SKM-1 (cell line): ENCODE measurements at regions not wholly inside any gene's neighbourhood (a gene's known extent, or its start where the extent isn't known, plus 50 kb on each side); places are given as distances from the start of the nearest gene placed in this dataset.
A peak's percentile ranks its signal among the peaks of the same experiment; 100 is the strongest.
"Not testable (repeated sequence)": the region's sequence is repeated elsewhere in the genome, so short reads cannot be mapped to it uniquely, and the experiment has no call there.

Source experiments
- DNase-seq: peaks from one replicate; lab custom pipeline; 2025; ENCODE audit not compliant: unreplicated experiment; lab: John Stamatoyannopoulos, UW

DNA sequence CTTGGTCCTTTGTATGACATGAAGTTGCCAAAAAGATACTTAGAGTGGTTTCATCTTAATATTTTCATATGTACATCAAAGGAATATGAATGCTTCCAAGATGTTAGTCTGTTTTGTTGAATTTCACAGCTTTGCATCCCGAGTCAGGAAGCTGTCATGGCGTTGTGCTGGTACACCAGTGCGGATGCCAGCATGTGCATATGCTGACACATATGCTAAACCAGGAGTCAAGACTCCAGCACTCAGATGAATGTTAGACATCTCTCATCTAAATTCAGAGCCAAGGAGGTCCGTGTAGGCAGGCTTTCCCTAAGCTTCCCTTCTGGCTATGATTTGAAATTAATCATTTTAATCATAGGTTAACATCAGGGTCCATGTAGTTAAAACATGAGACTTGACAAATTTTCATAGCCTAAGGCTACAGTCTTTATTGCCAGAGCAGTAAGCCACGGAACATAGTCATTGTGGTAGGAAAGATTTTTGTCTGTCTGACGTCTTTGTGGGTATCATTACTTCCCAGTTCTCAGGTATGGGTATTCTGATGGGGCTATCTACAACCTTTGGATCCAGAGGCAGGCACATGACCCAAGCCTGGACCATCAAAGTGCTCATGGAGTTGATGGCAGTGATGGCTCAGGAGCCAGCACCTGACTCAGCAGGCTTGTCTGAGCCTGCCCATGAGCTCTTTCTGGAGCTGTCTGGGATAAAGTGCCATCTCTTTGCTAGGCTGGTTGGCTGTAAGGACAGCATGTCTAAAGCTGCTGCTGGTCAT lies 246.1 kb downstream of the KCNRG start:
- DNase-seq: no peak

- no peak for DNase-seq
Measured at GRCh38 chr13:50267066-50267465, 251.8 kb downstream of the KCNRG start.

- no peak for DNase-seq
Measured at GRCh38 chr13:50267917-50268316, 252.7 kb downstream of the KCNRG start.

GRCh38 chr13:50268500-50268899 lies 253.3 kb downstream of the KCNRG start:
- no peak for DNase-seq

GRCh38 chr13:50274181-50274580 lies 258.9 kb downstream of the KCNRG start:
- DNase-seq: no peak

DNA sequence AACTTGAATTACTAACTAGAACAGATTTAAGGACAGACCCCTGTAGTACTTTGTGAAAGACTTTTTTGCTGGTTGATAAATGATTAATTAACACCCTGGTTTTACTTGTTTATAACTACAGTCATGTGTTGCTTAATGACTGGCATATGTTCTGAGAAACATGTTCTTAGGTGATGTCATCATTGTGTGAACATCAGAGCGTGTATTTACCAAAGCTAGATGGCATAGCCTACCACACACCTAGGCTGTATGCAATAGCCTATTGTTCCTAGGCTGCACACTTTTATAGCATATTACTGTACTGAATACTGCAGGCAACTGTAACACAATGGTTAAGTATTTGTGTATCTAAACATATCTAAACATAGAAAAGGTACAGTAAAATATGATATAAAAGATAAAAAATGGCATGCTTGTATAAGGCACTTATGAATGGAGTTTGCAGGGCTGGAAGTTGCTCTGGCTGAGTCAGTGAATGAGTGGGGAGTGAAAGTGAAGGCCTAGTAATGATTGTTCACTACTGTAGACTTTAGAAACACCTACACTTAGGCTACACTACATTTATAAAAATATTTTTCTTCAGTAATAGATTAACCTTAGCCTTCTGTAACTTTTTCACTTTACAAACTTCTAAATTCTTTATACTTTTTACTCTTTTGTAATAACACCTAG lies 260.3 kb downstream of the KCNRG start:
- DNase-seq: no peak

- DNase-seq: no peak
Measured at GRCh38 chr13:50276550-50276949, 261.3 kb downstream of the KCNRG start.

GRCh38 chr13:50277127-50277526 lies 261.9 kb downstream of the KCNRG start:
- no peak for DNase-seq

GRCh38 chr13:50277906-50278305 lies 262.7 kb downstream of the KCNRG start:
- no peak for DNase-seq

DNA sequence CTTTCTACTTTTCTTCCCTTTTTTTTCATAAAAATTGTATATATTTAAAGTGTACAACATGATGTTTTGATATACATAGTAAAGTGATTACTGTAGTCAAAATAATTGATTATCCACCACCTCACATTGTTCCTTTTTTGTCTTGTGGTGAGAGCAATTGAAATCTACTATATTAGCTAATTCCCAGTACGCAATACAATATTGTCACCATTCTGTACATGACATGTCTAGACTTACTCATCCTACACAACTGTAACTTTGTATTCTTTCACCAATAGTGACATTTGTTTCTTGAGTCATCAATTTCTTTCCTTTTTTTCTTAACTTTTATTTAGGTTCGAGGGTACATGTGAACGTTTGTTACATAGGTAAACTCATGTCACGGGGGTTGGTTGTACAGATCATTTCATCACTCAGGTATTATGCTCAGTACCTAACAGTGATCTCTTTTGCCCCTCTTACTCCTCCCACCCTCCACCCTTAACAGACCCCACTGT lies 265.2 kb downstream of the KCNRG start:
- no peak for DNase-seq

GRCh38 chr13:50282016-50282415 lies 266.8 kb downstream of the KCNRG start:
- DNase-seq: no peak

GRCh38 chr13:50283017-50283416 lies 267.8 kb downstream of the KCNRG start:
- DNase-seq: no peak

DNA sequence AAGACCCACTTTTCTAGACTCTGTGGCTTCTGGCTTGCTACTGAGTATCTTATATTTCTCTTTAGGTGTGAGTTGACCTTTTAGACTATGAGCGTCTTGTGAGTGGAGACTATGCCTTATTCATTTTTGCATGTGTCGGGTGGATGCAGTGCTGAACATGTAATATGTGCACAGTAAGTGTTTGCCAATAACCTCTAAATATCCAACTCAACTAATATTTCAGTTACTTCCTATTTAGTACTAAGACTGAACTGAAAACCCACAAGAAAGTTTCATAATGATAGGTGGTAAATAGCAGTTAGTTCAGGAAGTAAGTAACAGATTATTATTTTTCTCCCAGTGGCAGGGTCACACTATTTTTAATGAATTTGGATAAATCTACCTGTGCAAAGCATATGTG lies 269.3 kb downstream of the KCNRG start:
- peak; percentile 68 for DNase-seq

GRCh38 chr13:50285283-50285682 lies 270.0 kb downstream of the KCNRG start:
- DNase-seq: no peak

DNA sequence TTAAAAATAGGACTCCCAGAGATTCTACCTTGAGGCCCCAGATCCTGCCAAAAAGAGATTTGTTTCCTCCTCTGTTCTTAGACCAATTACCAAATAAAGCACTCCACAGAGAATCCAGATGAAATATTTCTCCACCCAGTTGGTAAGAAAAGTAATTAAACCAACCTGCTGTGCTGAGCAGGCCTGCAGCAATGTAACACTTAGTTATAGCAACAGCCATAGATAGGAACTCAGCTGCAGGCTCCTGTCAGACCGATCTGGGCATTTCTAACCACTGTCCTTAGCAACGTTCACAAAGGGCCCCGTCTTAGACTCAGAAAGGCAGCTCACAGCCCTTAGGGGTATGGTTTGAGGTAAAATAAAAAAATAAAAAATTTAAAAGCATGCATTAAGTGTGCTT lies 271.1 kb downstream of the KCNRG start:
- DNase-seq: no peak

DNA sequence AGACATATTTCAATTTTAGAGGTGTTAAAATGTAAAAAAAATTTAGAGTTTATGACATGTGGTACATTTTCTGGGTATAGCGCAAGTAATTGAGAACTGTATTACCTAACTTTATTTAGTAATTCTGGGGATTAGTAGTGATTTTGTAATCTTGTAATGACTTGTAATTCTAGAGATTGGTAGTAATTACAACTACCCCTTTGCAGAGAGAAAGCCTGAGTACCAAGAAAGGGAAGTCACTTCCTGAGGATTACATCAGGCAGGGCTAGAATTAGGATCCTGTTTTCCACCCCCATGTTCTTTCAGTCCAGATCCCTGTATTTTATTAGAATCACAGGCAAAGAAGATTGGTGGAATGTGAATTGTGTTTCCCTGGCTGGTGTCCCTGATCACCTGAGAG lies 274.9 kb downstream of the KCNRG start:
- DNase-seq: peak; percentile 59

DNA sequence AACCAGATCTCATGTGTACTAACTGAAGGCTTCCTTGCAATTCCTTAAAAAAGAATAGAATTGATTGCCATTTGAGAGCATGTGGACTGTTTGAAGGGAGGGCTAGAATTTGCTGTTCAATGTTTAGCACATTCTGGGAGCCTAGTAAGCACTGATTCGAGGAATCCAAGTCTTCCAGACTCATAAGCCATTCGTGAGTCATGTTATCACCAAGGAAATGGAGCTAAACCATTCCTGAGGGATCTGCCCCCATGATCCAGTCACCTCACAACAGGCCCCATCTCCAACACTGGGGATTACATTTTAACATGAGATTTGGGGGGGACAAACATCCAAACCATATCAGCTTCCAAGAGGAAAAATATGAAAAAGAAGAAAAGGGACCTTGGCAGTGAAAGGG lies 276.4 kb downstream of the KCNRG start:
- DNase-seq: no peak

GRCh38 chr13:50292081-50292480 lies 276.8 kb downstream of the KCNRG start:
- DNase-seq: no peak

- not testable (repeated sequence) for DNase-seq
Measured at GRCh38 chr13:50294425-50294824, 279.2 kb downstream of the KCNRG start.

DNA sequence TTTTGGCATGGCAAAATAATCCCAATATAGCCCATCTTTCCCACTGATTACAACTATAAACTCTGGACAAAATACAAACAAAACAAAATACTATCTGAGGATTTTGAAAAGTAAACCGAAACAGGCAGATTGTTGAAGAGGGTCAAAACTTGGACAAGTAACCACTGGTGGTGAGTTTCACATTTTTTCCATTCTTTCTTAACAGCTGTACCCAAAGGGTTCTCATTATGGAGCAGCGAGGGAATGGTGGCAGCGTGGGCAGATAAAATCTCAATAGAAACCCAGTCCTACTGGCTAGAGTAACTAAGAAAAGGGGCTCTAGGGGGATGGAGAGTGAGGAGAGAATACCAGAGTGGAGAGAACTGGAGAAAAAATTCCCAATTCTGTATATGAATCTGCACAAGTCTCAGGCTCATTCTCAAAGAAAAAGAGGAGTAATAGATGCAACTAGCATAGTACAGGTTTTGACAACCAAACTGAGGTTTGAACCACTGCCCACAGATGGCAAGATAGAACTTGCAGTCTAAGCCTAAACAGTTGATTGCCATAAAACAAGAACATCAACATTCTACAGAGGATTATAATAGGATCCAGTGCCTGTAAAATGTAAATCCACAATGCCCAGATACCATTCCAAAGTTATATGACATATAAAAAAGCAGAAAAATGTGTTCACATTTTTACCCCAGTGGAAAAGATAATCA lies 284.5 kb downstream of the KCNRG start:
- no peak for DNase-seq

DNA sequence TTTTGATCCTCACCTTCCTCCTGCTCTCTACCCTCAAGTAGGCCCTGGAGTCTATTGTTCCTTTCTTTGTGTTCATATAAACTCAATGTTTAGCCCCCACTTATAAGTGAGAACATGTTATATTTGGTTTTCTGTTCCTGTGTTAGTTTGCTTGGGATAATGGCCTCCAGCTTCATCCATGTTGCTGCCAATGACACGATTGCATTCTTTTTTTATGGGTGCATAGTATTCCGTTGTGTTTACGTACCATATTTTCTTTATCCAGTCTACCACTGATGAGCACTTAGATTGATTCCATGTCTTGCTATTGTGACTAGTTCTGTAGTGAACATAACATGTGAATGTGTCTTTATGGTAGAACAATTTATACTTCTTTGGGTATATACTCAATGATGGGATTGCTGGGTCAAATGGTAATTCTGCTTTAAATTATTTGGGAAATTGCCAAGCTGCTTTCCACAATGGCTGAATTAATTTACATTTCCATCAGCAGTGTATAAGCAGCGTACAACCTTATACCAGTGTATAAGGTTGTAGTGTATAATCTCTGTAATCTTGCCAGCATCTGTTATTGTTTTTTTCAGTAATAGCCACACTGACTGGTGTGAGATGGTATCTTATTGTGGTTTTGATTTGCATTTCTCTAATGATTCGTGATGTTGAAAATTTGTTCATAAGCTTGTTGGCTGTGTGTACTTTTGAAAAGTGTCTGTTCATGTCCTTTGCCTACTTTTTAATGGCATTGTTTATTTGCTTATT lies 288.9 kb downstream of the KCNRG start:
- no peak for DNase-seq
